RWPE1 (cell line): ENCODE measurements at regions not wholly inside any gene's neighbourhood (a gene's known extent, or its start where the extent isn't known, plus 50 kb on each side); places are given as distances from the start of the nearest gene placed in this dataset.

Experiments used
- CTCF ChIA-PET: fragments of 350-600 bp; sonication (Branson Sonifier 250); formaldehyde crosslinking; extraction: SDS; loops from one replicate; lab custom pipeline; 2021; lab: Yijun Ruan, JAX
- POLR2A ChIA-PET: fragments of 400-600 bp; formaldehyde crosslinking; extraction: SDS; loops from one replicate; lab custom pipeline; 2020; ENCODE audit warnings: antibody characterized with exemption; ENCODE audit not compliant: low non-redundant PET; lab: Yijun Ruan, JAX
- DNase-seq: peaks from one replicate; pipeline ENCODE4 v3.0.0; 2012; ENCODE audit warnings: low spot score
- H3K27ac ChIP-seq: fragments of 450-650 bp; 2 replicates; pipeline ENCODE4 v1.5.1; 2017
- TF ChIP-seq, protein P1 (sequence below): fragments of 450-650 bp; conservative IDR thresholded peaks from 2 replicates; pipeline ENCODE4 v1.5.1; 2017; ENCODE audit warnings: low read depth, mild to moderate bottlenecking

DNA sequence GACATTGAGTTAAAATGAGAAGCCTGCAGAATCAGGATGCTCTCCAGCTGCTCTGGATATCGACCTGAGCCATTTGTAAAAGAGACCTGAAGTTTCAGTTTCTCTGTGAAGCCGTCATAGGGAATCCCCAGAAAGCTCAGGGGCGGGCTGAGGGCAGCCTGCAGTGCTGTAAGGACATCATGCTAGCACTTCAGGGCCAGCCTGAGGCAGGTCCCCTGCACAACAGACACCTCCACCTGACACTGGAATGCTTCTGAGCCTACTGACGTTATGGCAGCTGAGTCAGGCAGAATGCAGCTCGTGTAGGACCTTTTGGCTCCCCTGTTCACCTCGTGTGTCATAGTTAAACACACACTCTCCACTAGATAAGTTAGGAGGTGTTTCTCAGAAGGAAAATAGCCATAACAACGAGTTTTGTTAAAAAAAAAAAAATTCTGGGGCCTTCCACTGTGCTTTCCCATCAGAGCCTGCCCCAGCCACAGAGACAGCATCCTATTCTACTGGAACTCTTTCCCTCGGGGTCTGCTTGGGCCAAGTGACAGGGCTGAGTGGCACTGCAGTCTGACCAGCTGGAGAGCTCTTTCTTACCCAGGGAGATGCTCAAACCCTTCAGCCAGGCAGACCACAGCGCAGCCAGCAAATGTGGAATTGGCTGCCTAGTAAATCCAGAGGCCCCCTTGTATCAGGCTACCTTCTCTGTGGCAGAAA is 354.9 kb downstream of the DIRAS2 start:
- TF ChIP-seq, protein P1, sequence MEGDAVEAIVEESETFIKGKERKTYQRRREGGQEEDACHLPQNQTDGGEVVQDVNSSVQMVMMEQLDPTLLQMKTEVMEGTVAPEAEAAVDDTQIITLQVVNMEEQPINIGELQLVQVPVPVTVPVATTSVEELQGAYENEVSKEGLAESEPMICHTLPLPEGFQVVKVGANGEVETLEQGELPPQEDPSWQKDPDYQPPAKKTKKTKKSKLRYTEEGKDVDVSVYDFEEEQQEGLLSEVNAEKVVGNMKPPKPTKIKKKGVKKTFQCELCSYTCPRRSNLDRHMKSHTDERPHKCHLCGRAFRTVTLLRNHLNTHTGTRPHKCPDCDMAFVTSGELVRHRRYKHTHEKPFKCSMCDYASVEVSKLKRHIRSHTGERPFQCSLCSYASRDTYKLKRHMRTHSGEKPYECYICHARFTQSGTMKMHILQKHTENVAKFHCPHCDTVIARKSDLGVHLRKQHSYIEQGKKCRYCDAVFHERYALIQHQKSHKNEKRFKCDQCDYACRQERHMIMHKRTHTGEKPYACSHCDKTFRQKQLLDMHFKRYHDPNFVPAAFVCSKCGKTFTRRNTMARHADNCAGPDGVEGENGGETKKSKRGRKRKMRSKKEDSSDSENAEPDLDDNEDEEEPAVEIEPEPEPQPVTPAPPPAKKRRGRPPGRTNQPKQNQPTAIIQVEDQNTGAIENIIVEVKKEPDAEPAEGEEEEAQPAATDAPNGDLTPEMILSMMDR, result no peak

DNA sequence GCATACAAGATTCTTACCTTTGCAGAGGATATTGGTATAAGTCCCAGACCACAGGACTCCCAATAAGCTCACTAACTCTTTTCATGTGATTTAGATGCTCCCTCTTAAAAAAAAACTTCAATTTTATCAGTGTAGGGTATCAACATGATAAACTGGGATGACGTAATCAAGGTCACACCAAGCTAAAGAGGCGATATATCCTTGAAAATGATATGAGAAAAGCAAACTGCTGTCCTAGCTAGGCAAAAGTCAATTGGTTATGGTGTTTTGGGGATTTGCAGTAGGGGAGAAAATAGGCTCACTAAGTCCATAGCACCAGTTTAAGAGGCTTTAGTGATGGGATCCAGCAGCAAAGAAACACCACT is 354.4 kb downstream of the DIRAS2 start:
- ChIA-PET CTCF (no interaction called here), POLR2A (no interaction called here)
- no peak for DNase-seq
- TF ChIP-seq, protein P1, result no peak
- H3K27ac ChIP-seq, result no peak overlapping the region

More for the DNA sequence above, 354.9 kb downstream of the DIRAS2 start:
- ChIA-PET CTCF (interaction anchor here (0.6 to 0.8 kb wide), 2 partner anchors 28 to 456 kb away, joined by 3 read pairs; no protein-coding TSS in a partner anchor), POLR2A (no interaction called here)
- DNase-seq, result no peak
- H3K27ac ChIP-seq, result no peak overlapping the region

DNA sequence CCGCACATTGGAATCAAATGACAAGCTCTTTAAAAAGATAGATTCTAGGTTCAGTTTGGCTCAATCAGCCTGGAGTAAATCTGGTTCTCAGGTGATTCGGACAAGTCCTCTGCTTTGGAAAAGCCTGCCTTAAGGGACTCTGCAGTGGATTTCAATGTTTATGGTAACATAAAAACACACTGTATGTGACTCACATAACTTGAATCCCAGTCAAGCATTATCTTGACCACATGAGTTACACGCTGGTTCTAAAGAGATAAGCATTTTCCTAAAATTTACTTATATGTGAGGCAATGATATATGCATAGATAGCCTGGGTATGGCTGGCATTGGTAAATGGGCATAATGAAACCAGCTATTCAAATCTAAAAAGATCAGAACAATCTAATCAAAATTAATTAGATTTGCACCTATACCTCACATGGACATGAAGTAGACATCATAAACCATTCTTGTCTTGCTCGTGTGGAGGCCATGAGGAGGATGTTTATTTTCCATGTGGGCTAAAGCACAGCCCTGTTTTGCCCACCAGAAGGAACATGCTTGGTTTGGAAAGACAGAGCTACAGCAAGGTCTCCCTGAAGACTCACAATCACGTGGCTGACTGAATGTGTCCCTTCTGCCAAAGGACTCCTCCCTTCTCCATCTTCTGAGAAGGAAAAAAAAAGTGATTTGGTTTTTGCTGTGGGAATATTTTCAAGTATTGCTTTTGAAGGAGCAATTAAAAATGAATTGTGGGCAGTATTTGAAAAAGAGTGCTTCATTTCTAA is 351.7 kb downstream of the DIRAS2 start:
- TF ChIP-seq, protein P1, result no peak
- no peak for DNase-seq
- H3K27ac ChIP-seq, result no peak overlapping the region
- ChIA-PET POLR2A (no interaction called here), CTCF (no interaction called here)

DNA sequence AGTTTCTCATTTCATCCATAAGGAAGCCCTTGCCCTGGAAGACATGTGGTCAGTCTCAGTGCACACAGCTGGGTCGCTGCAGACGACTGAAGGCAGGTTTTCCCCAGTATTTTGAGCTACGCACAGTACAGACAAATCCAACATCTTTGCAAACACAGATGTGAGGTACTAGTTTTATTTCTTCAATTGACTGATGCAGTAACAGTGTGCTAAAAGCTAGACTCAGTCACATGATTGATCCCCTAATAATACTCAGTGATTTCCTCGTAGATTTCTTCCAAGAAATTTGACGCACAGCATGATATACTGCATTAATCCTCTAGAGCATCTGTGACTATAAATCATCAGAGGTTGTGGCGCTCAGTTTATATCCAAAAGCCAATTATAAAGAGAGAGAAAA is 346.1 kb downstream of the DIRAS2 start:
- DNase-seq, result no peak
- ChIA-PET CTCF (no interaction called here), POLR2A (no interaction called here)
- TF ChIP-seq, protein P1, result no peak
- H3K27ac ChIP-seq, result no peak overlapping the region

DNA sequence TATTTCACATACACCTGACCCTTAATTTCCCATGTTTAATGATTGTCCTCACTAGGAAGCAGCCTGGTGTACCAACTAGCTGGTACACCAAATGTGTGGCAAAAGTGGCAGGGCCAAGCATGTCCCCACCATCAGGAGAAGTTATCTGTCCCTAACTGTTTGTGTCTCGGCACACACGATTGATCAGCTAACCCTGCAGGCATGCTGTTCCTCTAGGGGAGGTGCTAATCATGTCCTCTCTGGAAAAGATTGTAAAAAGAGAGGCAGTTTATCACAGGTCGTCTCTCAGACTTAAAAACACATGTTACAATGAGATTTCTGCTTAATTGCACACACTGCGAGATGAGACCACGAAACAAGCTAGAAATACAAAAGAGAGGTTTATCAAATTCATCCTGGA is 342.7 kb downstream of the DIRAS2 start:
- CTCF ChIA-PET, result interaction anchor here (0.6 kb wide), 1 partner anchor 81 kb away, joined by 3 read pairs; no protein-coding TSS in a partner anchor
- DNase-seq, result no peak
- H3K27ac ChIP-seq, result no peak overlapping the region
- POLR2A ChIA-PET, result no interaction called here
- TF ChIP-seq, protein P1, result no peak

DNA sequence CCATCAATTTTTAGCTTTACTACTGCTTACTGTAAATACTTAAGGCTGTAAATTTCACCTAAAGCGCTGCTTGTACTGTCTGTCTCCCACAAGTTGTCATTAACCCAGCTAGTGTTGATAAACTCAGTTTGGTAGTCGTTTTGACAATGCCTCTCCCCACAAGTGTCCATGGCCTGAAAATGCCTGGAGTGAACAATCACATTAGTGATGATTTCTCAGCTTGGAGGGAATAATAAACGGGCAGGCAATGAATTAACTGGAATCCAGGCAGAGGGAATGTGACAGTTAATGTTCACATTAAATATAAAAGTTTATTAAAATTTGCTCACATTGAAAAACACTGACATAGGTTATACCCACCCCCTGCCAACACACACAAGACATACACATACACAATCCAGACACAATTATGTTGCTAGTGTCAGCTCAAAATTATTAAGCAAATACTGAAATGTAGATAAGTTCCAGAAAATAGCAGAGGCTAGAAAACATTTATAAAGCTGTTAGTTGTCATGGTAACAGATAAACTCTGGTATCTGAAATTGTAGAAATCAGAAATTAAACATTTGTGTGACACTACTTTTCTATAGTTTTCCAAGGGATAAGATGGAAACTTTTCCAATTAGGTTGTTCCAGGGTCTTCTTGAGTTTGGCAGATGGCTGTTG is 341.9 kb downstream of the DIRAS2 start:
- CTCF ChIA-PET, result interaction anchor here (0.6 kb wide), 2 partner anchors 80 to 1119 kb away, joined by 3 to 4 read pairs; no protein-coding TSS in a partner anchor
- TF ChIP-seq, protein P1, result no peak
- DNase-seq, result no peak
- peak overlapping the region; percentile 57 for H3K27ac ChIP-seq
- POLR2A ChIA-PET, result no interaction called here
